ENCODE measurements at regions not wholly inside any gene's neighbourhood (a gene's known extent, or its start where the extent isn't known, plus 50 kb on each side); places are given as distances from the start of the nearest gene placed in this dataset.
"Not testable (repeated sequence)": the region's sequence is repeated elsewhere in the genome, so short reads cannot be mapped to it uniquely, and the experiment has no call there.

DNA sequence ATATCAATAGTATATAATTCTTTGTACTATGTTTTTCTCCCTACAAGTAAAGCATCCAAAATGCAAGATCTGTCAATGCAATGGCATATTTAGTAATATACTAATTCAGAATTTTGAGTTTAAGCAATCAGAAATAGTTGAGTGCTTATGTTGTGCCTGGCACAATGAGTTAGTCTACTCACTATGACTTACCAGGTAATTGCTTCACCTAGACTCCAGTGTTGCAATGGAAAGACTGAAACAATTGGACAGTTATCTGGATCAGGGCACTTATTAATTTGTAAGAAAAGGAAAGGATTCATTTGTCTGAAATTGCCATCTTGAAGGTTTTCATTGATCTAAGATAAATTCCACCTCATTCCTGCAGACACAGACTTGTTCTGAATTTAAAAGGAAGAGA, 97.6 kb upstream of the TCF4 start:
- no peaks in the 10 kb centered on the region for H3K9me3 ChIP-seq (ENCODE audit: low read depth, low read length)
- H3K4me1 ChIP-seq (ENCODE audit: insufficient read depth, low read length): no peaks in the 10 kb centered on the region
- no peak overlapping the region for H3K4me3 ChIP-seq (ENCODE audit: insufficient read depth, low read length)
- no peak for TF ChIP-seq CTCF (IDR thresholded peaks at IDR 0.05; ENCODE audit: extremely low read depth, low read depth, low read length)
- no peaks in the 10 kb centered on the region for H3K27me3 ChIP-seq (ENCODE audit: insufficient read depth, low read length)
- no peak overlapping the region for H3K4me2 ChIP-seq (ENCODE audit: insufficient read depth, low read length)
- no peak overlapping the region for H3K27ac ChIP-seq (ENCODE audit: low read depth, low read length)
- H4K20me1 ChIP-seq (ENCODE audit: insufficient read depth, low read length): no peaks in the 10 kb centered on the region
- H3K79me2 ChIP-seq (ENCODE audit: insufficient read depth, low read length): no peaks in the 10 kb centered on the region
- no peaks in the 10 kb centered on the region for H3K36me3 ChIP-seq (ENCODE audit: insufficient read depth, low read length)
- DNase-seq (ENCODE audit: insufficient read length, low spot score, missing footprints): no peak
- no peak overlapping the region for H2AFZ ChIP-seq (ENCODE audit: low read length)

GRCh38 chr18:55672574-55673361, 84.8 kb upstream of the TCF4 start:
- H3K9me3 ChIP-seq (ENCODE audit: low read depth, low read length): no peaks in the 10 kb centered on the region
- no peaks in the 10 kb centered on the region for H3K27me3 ChIP-seq (ENCODE audit: insufficient read depth, low read length)
- no peaks in the 10 kb centered on the region for H4K20me1 ChIP-seq (ENCODE audit: insufficient read depth, low read length)
- H3K79me2 ChIP-seq (ENCODE audit: insufficient read depth, low read length): no peaks in the 10 kb centered on the region
- H3K4me2 ChIP-seq (ENCODE audit: insufficient read depth, low read length): peak overlapping the region; percentile 16
- TF ChIP-seq CTCF (IDR thresholded peaks at IDR 0.05; ENCODE audit: extremely low read depth, low read depth, low read length): no peak
- H3K36me3 ChIP-seq (ENCODE audit: insufficient read depth, low read length): no peaks in the 10 kb centered on the region
- no peak for DNase-seq (ENCODE audit: insufficient read length, low spot score, missing footprints)
- H3K4me3 ChIP-seq (ENCODE audit: insufficient read depth, low read length): no peak overlapping the region
- H3K4me1 ChIP-seq (ENCODE audit: insufficient read depth, low read length): no peaks in the 10 kb centered on the region
- no peak overlapping the region for H3K27ac ChIP-seq (ENCODE audit: low read depth, low read length)
- H2AFZ ChIP-seq (ENCODE audit: low read length): peak overlapping the region; percentile 9

DNA sequence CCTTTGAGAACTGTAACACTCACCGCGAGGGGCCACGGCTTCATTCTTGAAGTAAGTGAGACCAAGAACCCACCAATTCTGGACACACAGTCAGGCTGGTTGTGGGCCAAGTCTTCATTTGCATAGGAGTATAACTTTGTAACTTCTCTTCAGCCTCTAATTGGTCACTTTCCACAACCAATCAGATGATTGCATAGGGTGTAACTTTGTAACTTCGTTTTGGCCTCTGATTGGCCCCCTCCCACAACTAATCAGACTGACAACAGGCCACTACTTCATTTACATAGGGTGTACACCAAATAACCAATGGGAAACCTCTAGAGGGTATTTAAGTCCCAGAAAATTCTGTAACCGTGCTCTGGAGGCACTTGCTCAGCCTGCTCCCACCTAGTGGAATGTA, 77.5 kb upstream of the TCF4 start:
- Histone ChIP-seq H3K4me1 (ENCODE audit: insufficient read depth, low read length) (no peaks in the 10 kb centered on the region), H2AFZ (ENCODE audit: low read length) (no peak overlapping the region), H3K4me3 (ENCODE audit: insufficient read depth, low read length) (no peak overlapping the region), H4K20me1 (ENCODE audit: insufficient read depth, low read length) (no peaks in the 10 kb centered on the region), H3K9me3 (ENCODE audit: low read depth, low read length) (no peaks in the 10 kb centered on the region), H3K79me2 (ENCODE audit: insufficient read depth, low read length) (no peaks in the 10 kb centered on the region), H3K4me2 (ENCODE audit: insufficient read depth, low read length) (no peak overlapping the region), H3K27me3 (ENCODE audit: insufficient read depth, low read length) (no peaks in the 10 kb centered on the region), H3K27ac (ENCODE audit: low read depth, low read length) (no peak overlapping the region), H3K36me3 (ENCODE audit: insufficient read depth, low read length) (no peaks in the 10 kb centered on the region)
- no peak for DNase-seq (ENCODE audit: insufficient read length, low spot score, missing footprints)
- TF ChIP-seq CTCF (IDR thresholded peaks at IDR 0.05; ENCODE audit: extremely low read depth, low read depth, low read length): no peak

DNA sequence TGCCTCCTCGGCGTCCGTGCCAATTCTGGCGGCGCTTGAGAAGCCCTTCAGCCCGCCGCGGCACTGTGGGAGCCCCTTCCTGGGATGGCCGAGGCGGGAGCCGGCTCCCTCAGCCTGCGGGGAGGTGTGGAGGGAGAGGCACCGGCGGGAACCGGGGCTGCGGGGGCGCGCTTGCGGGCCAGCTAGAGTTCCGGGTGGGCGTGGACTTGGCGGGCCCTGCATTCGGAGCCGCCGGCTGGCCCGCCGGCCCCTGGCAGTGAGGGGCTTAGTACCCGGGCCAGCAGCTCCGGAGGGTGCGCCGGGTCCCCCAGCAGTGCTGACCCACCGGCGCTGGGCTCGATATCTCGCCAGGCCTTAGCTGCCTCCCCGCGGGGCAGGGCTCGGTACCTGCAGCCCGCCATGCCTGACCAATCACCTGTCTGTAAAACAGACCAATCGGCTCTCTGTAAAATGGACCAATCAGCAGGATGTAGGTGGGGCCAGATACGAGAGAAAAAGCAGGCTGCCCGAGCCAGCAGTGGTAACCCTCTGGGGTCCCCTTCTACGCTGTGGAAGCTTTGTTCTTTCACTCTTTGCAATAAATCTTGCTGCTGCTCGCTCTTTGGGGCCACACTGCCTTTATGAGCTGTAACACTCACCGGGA, 76.9 kb upstream of the TCF4 start:
- H3K4me2 ChIP-seq (ENCODE audit: insufficient read depth, low read length); H2AFZ ChIP-seq (ENCODE audit: low read length); H3K36me3 ChIP-seq (ENCODE audit: insufficient read depth, low read length); H3K4me3 ChIP-seq (ENCODE audit: insufficient read depth, low read length); DNase-seq (ENCODE audit: insufficient read length, low spot score, missing footprints); H4K20me1 ChIP-seq (ENCODE audit: insufficient read depth, low read length); H3K79me2 ChIP-seq (ENCODE audit: insufficient read depth, low read length); H3K4me1 ChIP-seq (ENCODE audit: insufficient read depth, low read length); H3K27me3 ChIP-seq (ENCODE audit: insufficient read depth, low read length); H3K9me3 ChIP-seq (ENCODE audit: low read depth, low read length); H3K27ac ChIP-seq (ENCODE audit: low read depth, low read length): not testable (repeated sequence)

Data from osteoblast (primary cell).